ENCODE measurements at regions not wholly inside any gene's neighbourhood (a gene's known extent, or its start where the extent isn't known, plus 50 kb on each side); places are given as distances from the start of the nearest gene placed in this dataset.

- no peak for TF ChIP-seq CTCF (IDR thresholded peaks at IDR 0.05; ENCODE audit: borderline replicate concordance, extremely low read depth, low read length, poor library complexity, severe bottlenecking)
- no peak for TF ChIP-seq EZH2 (IDR thresholded peaks at IDR 0.05; ENCODE audit: borderline replicate concordance, low read depth, low read length, severe bottlenecking)
Measured at GRCh38 chr2:85959185-85959584, 70.4 kb upstream of the ST3GAL5 start.

Data from DND-41 (cell line).